ENCODE measurements at regions not wholly inside any gene's neighbourhood (a gene's known extent, or its start where the extent isn't known, plus 50 kb on each side); places are given as distances from the start of the nearest gene placed in this dataset.

GRCh38 chr2:128368437-128369107 lies 49.9 kb upstream of the HS6ST1 start:
- no peak for DNase-seq (ENCODE audit: low read depth in 2 of 2)

GRCh38 chr2:128369108-128369555 lies 50.5 kb upstream of the HS6ST1 start:
- DNase-seq (ENCODE audit: low read depth in 2 of 2), result no peak

- no peak for DNase-seq (ENCODE audit: low read depth in 2 of 2)
Observed at GRCh38 chr2:128369602-128370467, 51.2 kb upstream of the HS6ST1 start.

GRCh38 chr2:128370468-128371247 lies 52.0 kb upstream of the HS6ST1 start:
- DNase-seq (ENCODE audit: low read depth in 2 of 2), result no peak

GRCh38 chr2:128371248-128371630 lies 52.6 kb upstream of the HS6ST1 start:
- DNase-seq (ENCODE audit: low read depth in 2 of 2), result no peak

- DNase-seq (ENCODE audit: low read depth in 2 of 2), result no peak
Observed at GRCh38 chr2:128371648-128372345, 53.1 kb upstream of the HS6ST1 start.

GRCh38 chr2:128372621-128373341 lies 54.1 kb upstream of the HS6ST1 start:
- DNase-seq (ENCODE audit: low read depth in 2 of 2), result no peak

- no peak for DNase-seq (ENCODE audit: low read depth in 2 of 2)
Observed at GRCh38 chr2:128373451-128374000, 54.9 kb upstream of the HS6ST1 start.

GRCh38 chr2:128374001-128374710 lies 55.5 kb upstream of the HS6ST1 start:
- no peak for DNase-seq (ENCODE audit: low read depth in 2 of 2)

- DNase-seq (ENCODE audit: low read depth in 2 of 2), result no peak
Observed at GRCh38 chr2:128374711-128375413, 56.2 kb upstream of the HS6ST1 start.

GRCh38 chr2:128375454-128375853 lies 56.8 kb upstream of the HS6ST1 start:
- no peak for DNase-seq (ENCODE audit: low read depth in 2 of 2)

GRCh38 chr2:128376241-128377041 lies 57.8 kb upstream of the HS6ST1 start:
- DNase-seq (ENCODE audit: low read depth in 2 of 2), result no peak

GRCh38 chr2:128377071-128377910 lies 58.6 kb upstream of the HS6ST1 start:
- no peak for DNase-seq (ENCODE audit: low read depth in 2 of 2)

GRCh38 chr2:128378231-128379020 lies 59.8 kb upstream of the HS6ST1 start:
- DNase-seq (ENCODE audit: low read depth in 2 of 2), result no peak

- DNase-seq (ENCODE audit: low read depth in 2 of 2), result no peak
Observed at GRCh38 chr2:128379021-128380015, 60.6 kb upstream of the HS6ST1 start.

Measured in stimulated activated CD8-positive, alpha-beta memory T cell treated with anti-CD3 and anti-CD28 coated beads, Interleukin-2, amount 100 ng/mL, for 1 hour (primary cell).